GM23248 (cell line): ENCODE measurements at regions not wholly inside any gene's neighbourhood (a gene's known extent, or its start where the extent isn't known, plus 50 kb on each side); places are given as distances from the start of the nearest gene placed in this dataset.

ENCODE experiments used
- DNase-seq: peaks from one replicate; pipeline ENCODE4 v3.0.0-alpha.2; 2015
- H2AFZ ChIP-seq: fragments of 200-600 bp; sonication (generic); 2 replicates; pipeline ENCODE4 v1.6.1; 2016; ENCODE audit warnings: antibody characterized with exemption
- H3F3A ChIP-seq: fragments of 200-600 bp; sonication (generic); 2 replicates; pipeline ENCODE4 v1.6.1; 2016; ENCODE audit warnings: mild to moderate bottlenecking, antibody characterized with exemption, mixed run types; ENCODE audit not compliant: insufficient read depth
- H3K27ac ChIP-seq: fragments of 200-600 bp; sonication (generic); 2 replicates; pipeline ENCODE4 v1.5.1; 2016; ENCODE audit warnings: mild to moderate bottlenecking
- H3K27me3 ChIP-seq: fragments of 200-600 bp; sonication (generic); replicated peaks from 2 replicates; pipeline ENCODE4 v1.6.1; 2016; ENCODE audit warnings: mild to moderate bottlenecking; ENCODE audit not compliant: insufficient read depth
- H3K36me3 ChIP-seq: fragments of 200-600 bp; sonication (generic); 2 replicates; pipeline ENCODE4 v1.6.1; 2016; ENCODE audit warnings: low read depth, mild to moderate bottlenecking
- H3K4me1 ChIP-seq: fragments of 200-600 bp; sonication (generic); 2 replicates; pipeline ENCODE4 v1.6.1; 2016; ENCODE audit warnings: mild to moderate bottlenecking; ENCODE audit not compliant: insufficient read depth
- H3K4me2 ChIP-seq: fragments of 200-600 bp; sonication (generic); one replicate; pipeline ENCODE4 v1.6.1; 2016; ENCODE audit warnings: mild to moderate bottlenecking; ENCODE audit not compliant: unreplicated experiment
- H3K4me3 ChIP-seq: fragments of 200-600 bp; sonication (generic); 2 replicates; pipeline ENCODE4 v1.5.1; 2016; ENCODE audit warnings: mild to moderate bottlenecking
- H3K79me2 ChIP-seq: fragments of 200-600 bp; sonication (generic); 2 replicates; pipeline ENCODE4 v1.6.1; 2016; ENCODE audit warnings: mild to moderate bottlenecking; ENCODE audit not compliant: insufficient read depth
- H3K9ac ChIP-seq: fragments of 200-600 bp; sonication (generic); 2 replicates; pipeline ENCODE4 v1.6.1; 2016; ENCODE audit warnings: mild to moderate bottlenecking
- H3K9me2 ChIP-seq: fragments of 200-600 bp; sonication (generic); 2 replicates; pipeline ENCODE4 v1.6.1; 2016; ENCODE audit warnings: mixed run types, mild to moderate bottlenecking, moderate library complexity; ENCODE audit not compliant: insufficient read depth
- H3K9me3 ChIP-seq: fragments of 200-600 bp; sonication (generic); one replicate; pipeline ENCODE4 v1.6.1; 2017; ENCODE audit warnings: low read depth
- H4K20me1 ChIP-seq: fragments of 200-600 bp; sonication (generic); 2 replicates; pipeline ENCODE4 v1.6.0; 2016; ENCODE audit not compliant: insufficient read depth
- EZH2 ChIP-seq: fragments of 200-600 bp; sonication (generic); IDR thresholded peaks from 2 replicates; pipeline ENCODE4 v1.6.1; 2018; ENCODE audit warnings: antibody characterized with exemption, mild to moderate bottlenecking; ENCODE audit not compliant: insufficient read depth, poor library complexity, severe bottlenecking
- EZH2phosphoT487 ChIP-seq: fragments of 200-600 bp; sonication (generic); IDR thresholded peaks from 2 replicates; pipeline ENCODE4 v1.6.1; 2018; ENCODE audit warnings: antibody characterized with exemption, moderate library complexity, mild to moderate bottlenecking, low read depth; ENCODE audit not compliant: insufficient read depth
- WGBS, 2 experiments: methylation state at CpG; one replicate each; pipeline ENCODE4 v1.1.6; 2015 to 2017; ENCODE audit warnings: low lambda C conversion rate in 2 of 2, low coverage in 1 of 2; ENCODE audit errors: missing lambda C conversion rate in 2 of 2; 5-methylcytosine and 5-hydroxymethylcytosine counted together
- in situ Hi-C: fragments of 300-500 bp; cut with MboI; formaldehyde crosslinking; loops from 2 replicates; pipeline ENCODE4 v1.15.0; 2020

- Histone ChIP-seq H3K4me2 (no peak overlapping the region), H3K9ac (no peak overlapping the region), H2AFZ (no peak overlapping the region), H3K4me3 (no peak overlapping the region), H4K20me1 (no peaks in the 10 kb centered on the region), H3K9me3 (no peaks in the 10 kb centered on the region), H3K27me3 (no peaks in the 10 kb centered on the region; the same call in 1 of the 2 replicates), H3K36me3 (no peaks in the 10 kb centered on the region), H3K9me2 (no peaks in the 10 kb centered on the region), H3K4me1 (peaks cover 12% of the 10 kb centered on the region), H3F3A (0 out of 2 replicates have a peak, but pooled peaks cover under 1% of the 10 kb centered on the region), H3K27ac (no peak overlapping the region), H3K79me2 (no peaks in the 10 kb centered on the region)
- WGBS, 2 experiments, result 44 to 51% methylated on average over 3 of the region's 3 CpGs
- DNase-seq, result no peak
- no peak for TF ChIP-seq EZH2
- TF ChIP-seq EZH2phosphoT487, result no peak
- in situ Hi-C loops, result no loop called here
Observed at GRCh38 chr17:55668312-55668920, 54.2 kb downstream of the TMEM100 start.

DNA sequence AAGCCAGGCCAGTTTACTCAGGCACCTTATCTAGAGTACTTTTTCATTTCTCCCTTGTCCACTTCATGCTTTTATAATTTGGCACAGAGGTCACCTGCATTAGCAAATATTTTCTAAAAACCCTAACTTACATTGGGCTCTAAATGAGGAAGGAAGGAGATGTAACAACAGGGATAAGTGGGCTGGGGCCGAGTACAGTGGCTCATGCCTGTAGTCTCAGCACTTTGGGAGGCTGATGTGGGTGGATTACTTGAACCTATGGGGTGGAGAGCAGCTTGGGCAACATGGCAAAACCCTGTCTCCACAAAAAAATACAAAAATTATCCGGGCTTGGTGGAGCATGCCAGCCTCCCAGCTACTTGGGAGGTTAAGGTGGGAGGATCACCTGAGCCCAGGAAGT lies 55.9 kb downstream of the TMEM100 start:
- no peak for TF ChIP-seq EZH2phosphoT487
- DNase-seq, result no peak
- in situ Hi-C loops, result no loop called here
- no peak overlapping the region for H3K9ac ChIP-seq
- no peaks in the 10 kb centered on the region for H3K79me2 ChIP-seq
- no peaks in the 10 kb centered on the region for H3K4me1 ChIP-seq
- no peak overlapping the region for H2AFZ ChIP-seq
- H3K27me3 ChIP-seq, result no peaks in the 10 kb centered on the region; the same call in 1 of the 2 replicates
- H3K36me3 ChIP-seq, result no peaks in the 10 kb centered on the region
- no peak overlapping the region for H3K4me3 ChIP-seq
- WGBS, 2 experiments, result 57 to 60% methylated on average over 2 of the region's 2 CpGs
- H3K9me2 ChIP-seq, result no peaks in the 10 kb centered on the region
- H3K9me3 ChIP-seq, result no peaks in the 10 kb centered on the region
- no peak overlapping the region for H3K27ac ChIP-seq
- H3K4me2 ChIP-seq, result no peak overlapping the region
- H4K20me1 ChIP-seq, result no peaks in the 10 kb centered on the region
- no peaks in the 10 kb centered on the region for H3F3A ChIP-seq

- Histone ChIP-seq H3K4me1 (no peaks in the 10 kb centered on the region), H3K27me3 (no peaks in the 10 kb centered on the region; the same call in 1 of the 2 replicates), H3F3A (no peaks in the 10 kb centered on the region), H3K9me2 (no peaks in the 10 kb centered on the region), H3K9ac (no peak overlapping the region), H3K27ac (no peak overlapping the region), H2AFZ (no peak overlapping the region), H3K79me2 (no peaks in the 10 kb centered on the region), H3K4me2 (no peak overlapping the region), H3K36me3 (no peaks in the 10 kb centered on the region), H4K20me1 (no peaks in the 10 kb centered on the region), H3K9me3 (no peaks in the 10 kb centered on the region), H3K4me3 (no peak overlapping the region)
- DNase-seq, result no peak
- TF ChIP-seq EZH2phosphoT487 (no peak), EZH2 (no peak)
- in situ Hi-C loops, result no loop called here
- 59 to 60% methylated on average over 3 of the region's 3 CpGs for WGBS, 2 experiments
Observed at GRCh38 chr17:55664287-55664686, 58.4 kb downstream of the TMEM100 start.

- Histone ChIP-seq H3K4me3 (no peak overlapping the region), H3K27me3 (no peaks in the 10 kb centered on the region), H4K20me1 (no peaks in the 10 kb centered on the region), H3K4me2 (no peak overlapping the region), H3K79me2 (no peaks in the 10 kb centered on the region), H3K9ac (no peak overlapping the region), H3K9me2 (no peaks in the 10 kb centered on the region), H3K4me1 (no peaks in the 10 kb centered on the region), H3K36me3 (no peaks in the 10 kb centered on the region), H3K9me3 (no peaks in the 10 kb centered on the region), H3F3A (no peaks in the 10 kb centered on the region), H3K27ac (no peak overlapping the region), H2AFZ (no peak overlapping the region)
- no peak for DNase-seq
- TF ChIP-seq EZH2phosphoT487, result no peak
- TF ChIP-seq EZH2, result no peak
- in situ Hi-C loops, result no loop called here
Observed at GRCh38 chr17:55663400-55663799, 59.3 kb downstream of the TMEM100 start.
